Sigmoid colon (tissue), 6 donors: ENCODE measurements at regions not wholly inside any gene's neighbourhood (a gene's known extent, or its start where the extent isn't known, plus 50 kb on each side); places are given as distances from the start of the nearest gene placed in this dataset.

Experiments used
- DNase-seq: peaks from one replicate; pipeline ENCODE4 v3.0.0-alpha.2; 2019
- H3K27ac ChIP-seq, 4 donors: fragments of 200-600 bp; sonication (generic); one replicate each; pipeline ENCODE4 v1.5.1; 2016 to 2019; ENCODE audit warnings: mild to moderate bottlenecking in 1 of 4
- H3K27me3 ChIP-seq, 3 donors: fragments of 200-600 bp; sonication (generic); one replicate each; pipeline ENCODE4 v1.5.1; 2019; ENCODE audit warnings: mild to moderate bottlenecking in 1 of 3
- H3K36me3 ChIP-seq, 4 donors: fragments of 200-600 bp; sonication (generic); one replicate each; pipeline ENCODE4 v1.5.1; 2016 to 2019
- H3K4me1 ChIP-seq, 4 donors: fragments of 200-600 bp; sonication (generic); one replicate each; pipeline ENCODE4 v1.5.1; 2017 to 2019
- H3K4me3 ChIP-seq, 4 donors: fragments of 200-600 bp; sonication (generic); one replicate each; pipeline ENCODE4 v1.5.1; 2017 to 2019; ENCODE audit warnings: mild to moderate bottlenecking in 2 of 4, moderate library complexity in 1 of 4
- H3K9me3 ChIP-seq, 4 donors: fragments of 200-600 bp in 3 of 4; sonication (generic) in 3 of 4; one replicate each; pipeline versions ENCODE4 v1.5.1 to v1.6.1; 2013 to 2019
- CTCF ChIP-seq, 4 experiments: fragments of 450-650 bp in 3 of 4; fragments of 200-600 bp in 1 of 4; IDR thresholded peaks; one replicate each; pipeline ENCODE4 v1.5.1; 2016 to 2019; ENCODE audit warnings: antibody characterized with exemption in 4 of 4, mild to moderate bottlenecking in 3 of 4, moderate library complexity in 2 of 4
- EP300 ChIP-seq, 4 donors: sonication (generic); formaldehyde crosslinking; IDR thresholded peaks; one replicate each; pipeline ENCODE4 v1.6.1; 2017; ENCODE audit warnings: antibody characterized with exemption in 4 of 4
- POLR2A ChIP-seq, 2 donors: fragments of 450-650 bp; IDR thresholded peaks; one replicate each; pipeline ENCODE4 v1.6.1; 2016; ENCODE audit warnings: antibody characterized with exemption in 2 of 2, mild to moderate bottlenecking in 2 of 2, moderate library complexity in 2 of 2
- POLR2AphosphoS5 ChIP-seq, 4 donors: sonication (generic); formaldehyde crosslinking; IDR thresholded peaks; one replicate each; pipeline ENCODE4 v1.6.1; 2017; ENCODE audit warnings: antibody characterized with exemption in 4 of 4
- WGBS, 2 donors: extraction: QIAGEN DNeasy Blood & Tissue Kit; methylation state at CpG; one replicate each; pipeline ENCODE4 v1.1.7; 2013; 5-methylcytosine and 5-hydroxymethylcytosine counted together
- intact Hi-C: fragments of 100-400 bp; cut with DNase I; formaldehyde crosslinking; loops from one replicate; pipeline ENCODE4 v1.15.1; 2023
- donor health status: healthy with polysubstance abuse.
- donor health status: healthy.

GRCh38 chr14:73774671-73775070 is 60.5 kb upstream of the PNMA1 start:
- TF ChIP-seq POLR2A (IDR thresholded peaks at IDR 0.05) (no peak), POLR2AphosphoS5 (IDR thresholded peaks at IDR 0.05) (no peak)
- intact Hi-C loops = no loop called here
- Histone ChIP-seq H3K36me3 (no peaks in the 10 kb centered on the region), H3K9me3 (no peaks in the 10 kb centered on the region), H3K4me1 (peaks cover 2 to 91% (median 82%) of the 10 kb centered on the region in 4 donors), H3K4me3 (no peak overlapping the region), H3K27me3 (no peaks in the 10 kb centered on the region), H3K27ac (peak overlapping the region; percentile 46 to 78 (median 60))
- 83 to 88% methylated on average over 2 of the region's 2 CpGs for WGBS, 2 donors
- DNase-seq = peak; percentile 57

GRCh38 chr14:73774241-73774570 is 60.0 kb upstream of the PNMA1 start:
- no peaks in the 10 kb centered on the region for H3K27me3 ChIP-seq
- TF ChIP-seq EP300 (IDR thresholded peaks at IDR 0.05) = no peak
- TF ChIP-seq POLR2AphosphoS5 (IDR thresholded peaks at IDR 0.05) = no peak
- peaks cover 2 to 95% (median 86%) of the 10 kb centered on the region in 4 donors for H3K4me1 ChIP-seq
- peak overlapping the region; percentile 46 to 78 (median 60) for H3K27ac ChIP-seq
- no peaks in the 10 kb centered on the region for H3K9me3 ChIP-seq
- intact Hi-C loops = no loop called here
- no peaks in the 10 kb centered on the region for H3K36me3 ChIP-seq
- H3K4me3 ChIP-seq = no peak overlapping the region
- 39 to 49% methylated on average over 3 of the region's 3 CpGs for WGBS, 2 donors
- DNase-seq = peak; percentile 55

- no peaks in the 10 kb centered on the region for H3K36me3 ChIP-seq
- TF ChIP-seq EP300 (IDR thresholded peaks at IDR 0.05) (no peak), CTCF (IDR thresholded peaks at IDR 0.05) (no peak), POLR2A (IDR thresholded peaks at IDR 0.05) (no peak), POLR2AphosphoS5 (IDR thresholded peaks at IDR 0.05) (no peak)
- no peaks in the 10 kb centered on the region for H3K27me3 ChIP-seq
- H3K27ac ChIP-seq = peak overlapping the region; percentile 46 to 78 (median 65)
- H3K4me1 ChIP-seq = peaks cover 0 to 95% (median 86%) of the 10 kb centered on the region in 4 donors
- peak; percentile 27 for DNase-seq
- H3K4me3 ChIP-seq = no peak overlapping the region
- H3K9me3 ChIP-seq = no peaks in the 10 kb centered on the region
- intact Hi-C loops = no loop called here
- WGBS, 2 donors = 80 to 86% methylated on average over 11 of the region's 11 CpGs
Observed at GRCh38 chr14:73773441-73774240, 59.5 kb upstream of the PNMA1 start.

GRCh38 chr14:73771848-73772638 is 57.9 kb upstream of the PNMA1 start:
- intact Hi-C loops = no loop called here

More at GRCh38 chr14:73771848-73772638, 57.9 kb upstream of the PNMA1 start:
- no peak for DNase-seq
- Histone ChIP-seq H3K9me3 (no peaks in the 10 kb centered on the region), H3K27ac (peak overlapping the region; percentile 63 to 78 (median 70)), H3K4me3 (no peak overlapping the region), H3K27me3 (no peaks in the 10 kb centered on the region), H3K36me3 (no peaks in the 10 kb centered on the region), H3K4me1 (peaks cover 0 to 96% (median 88%) of the 10 kb centered on the region in 4 donors)
- TF ChIP-seq POLR2AphosphoS5 (IDR thresholded peaks at IDR 0.05) (peak; percentile 45 to 69 (median 58)), CTCF (IDR thresholded peaks at IDR 0.05) (no peak)
- WGBS, 2 donors = 2 to 7% methylated on average over 7 of the region's 7 CpGs
